Neural progenitor cell (in vitro differentiated cells): ENCODE measurements at regions not wholly inside any gene's neighbourhood (a gene's known extent, or its start where the extent isn't known, plus 50 kb on each side); places are given as distances from the start of the nearest gene placed in this dataset.

ENCODE experiments used
- EZH2 ChIP-seq: fragments of 200-600 bp; sonication (generic); IDR thresholded peaks from 2 replicates; pipeline ENCODE4 v1.6.1; 2017; ENCODE audit warnings: antibody characterized with exemption, mild to moderate bottlenecking, moderate library complexity
- EZH2phosphoT487 ChIP-seq: fragments of 200-600 bp; sonication (generic); IDR thresholded peaks from 2 replicates; pipeline ENCODE4 v1.6.1; 2017; ENCODE audit warnings: antibody characterized with exemption
- TF ChIP-seq, protein P1 (sequence below): fragments of 200-600 bp; sonication (generic); IDR thresholded peaks from 2 replicates; pipeline ENCODE4 v1.5.1; 2017; ENCODE audit warnings: antibody characterized with exemption, mild to moderate bottlenecking

DNA sequence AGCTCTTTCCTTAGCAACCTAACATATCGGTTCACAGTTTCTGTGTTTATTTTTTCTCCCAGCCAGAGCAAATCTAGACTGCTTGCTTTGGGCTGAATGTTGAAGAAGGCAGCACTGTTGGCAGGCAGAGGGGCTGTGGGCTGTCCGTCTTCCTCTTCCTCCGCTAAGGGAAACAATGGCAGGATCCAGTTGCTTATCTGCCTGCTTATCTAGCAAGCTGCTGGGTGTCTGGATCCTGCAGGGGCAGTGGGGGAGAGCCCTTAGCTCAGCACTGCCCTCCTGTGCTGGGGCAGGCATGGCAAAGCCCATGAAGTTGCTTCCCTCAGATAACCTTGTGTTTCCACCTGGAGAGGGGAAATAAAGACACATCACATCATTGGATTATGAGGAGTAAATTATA is 92.7 kb upstream of the CD93 start:
- TF ChIP-seq, protein P1, sequence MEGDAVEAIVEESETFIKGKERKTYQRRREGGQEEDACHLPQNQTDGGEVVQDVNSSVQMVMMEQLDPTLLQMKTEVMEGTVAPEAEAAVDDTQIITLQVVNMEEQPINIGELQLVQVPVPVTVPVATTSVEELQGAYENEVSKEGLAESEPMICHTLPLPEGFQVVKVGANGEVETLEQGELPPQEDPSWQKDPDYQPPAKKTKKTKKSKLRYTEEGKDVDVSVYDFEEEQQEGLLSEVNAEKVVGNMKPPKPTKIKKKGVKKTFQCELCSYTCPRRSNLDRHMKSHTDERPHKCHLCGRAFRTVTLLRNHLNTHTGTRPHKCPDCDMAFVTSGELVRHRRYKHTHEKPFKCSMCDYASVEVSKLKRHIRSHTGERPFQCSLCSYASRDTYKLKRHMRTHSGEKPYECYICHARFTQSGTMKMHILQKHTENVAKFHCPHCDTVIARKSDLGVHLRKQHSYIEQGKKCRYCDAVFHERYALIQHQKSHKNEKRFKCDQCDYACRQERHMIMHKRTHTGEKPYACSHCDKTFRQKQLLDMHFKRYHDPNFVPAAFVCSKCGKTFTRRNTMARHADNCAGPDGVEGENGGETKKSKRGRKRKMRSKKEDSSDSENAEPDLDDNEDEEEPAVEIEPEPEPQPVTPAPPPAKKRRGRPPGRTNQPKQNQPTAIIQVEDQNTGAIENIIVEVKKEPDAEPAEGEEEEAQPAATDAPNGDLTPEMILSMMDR: no peak
- no peak for TF ChIP-seq EZH2
- no peak for TF ChIP-seq EZH2phosphoT487
